HEK293T (cell line): ENCODE measurements at regions not wholly inside any gene's neighbourhood (a gene's known extent, or its start where the extent isn't known, plus 50 kb on each side); places are given as distances from the start of the nearest gene placed in this dataset.

Experiments
- CTCF ChIA-PET: fragments of 350-600 bp; formaldehyde crosslinking; extraction: SDS; loops from one replicate; lab custom pipeline; 2021; ENCODE audit warnings: antibody characterized with exemption, inconsistent platforms; lab: Yijun Ruan, JAX
- POLR2A ChIA-PET: fragments of 350-600 bp; formaldehyde crosslinking; extraction: SDS; loops from one replicate; lab custom pipeline; 2020; ENCODE audit warnings: antibody characterized with exemption, inconsistent platforms; lab: Yijun Ruan, JAX
- DNase-seq: peaks from one replicate; pipeline ENCODE4 v3.0.0; 2012; ENCODE audit warnings: mixed read lengths; ENCODE audit errors: extremely low spot score
- ARNT ChIP-seq: fragments of 450-650 bp; IDR thresholded peaks from 2 replicates; pipeline ENCODE4 v1.6.1; 2017; ENCODE audit warnings: mild to moderate bottlenecking
- BHLHE40 ChIP-seq: fragments of 450-650 bp; IDR thresholded peaks from 2 replicates; pipeline ENCODE4 v1.6.1; 2016; ENCODE audit warnings: mild to moderate bottlenecking, moderate library complexity, borderline replicate concordance
- CTBP1 ChIP-seq: fragments of 450-650 bp; IDR thresholded peaks from 2 replicates; pipeline ENCODE4 v1.6.1; 2016; ENCODE audit warnings: borderline replicate concordance
- ELF4 ChIP-seq: fragments of 450-650 bp; IDR thresholded peaks from 2 replicates; pipeline ENCODE4 v1.6.1; 2017; ENCODE audit warnings: antibody characterized with exemption
- FOXA1 ChIP-seq: fragments of 450-650 bp; IDR thresholded peaks from 2 replicates; pipeline ENCODE4 v1.6.1; 2016; ENCODE audit warnings: mild to moderate bottlenecking
- FOXK2 ChIP-seq: fragments of 450-650 bp; IDR thresholded peaks from 2 replicates; pipeline ENCODE4 v1.6.1; 2016; ENCODE audit warnings: mild to moderate bottlenecking
- FOXM1 ChIP-seq: fragments of 450-650 bp; IDR thresholded peaks from 2 replicates; pipeline ENCODE4 v1.6.1; 2017; ENCODE audit warnings: mild to moderate bottlenecking, borderline replicate concordance
- HDGF ChIP-seq: fragments of 450-650 bp; IDR thresholded peaks from 2 replicates; pipeline ENCODE4 v1.6.1; 2017; ENCODE audit warnings: antibody characterized with exemption, borderline replicate concordance
- L3MBTL2 ChIP-seq: fragments of 450-650 bp; conservative IDR thresholded peaks from 2 replicates; pipeline ENCODE4 v1.6.1; 2016; ENCODE audit warnings: mild to moderate bottlenecking
- LEF1 ChIP-seq: fragments of 450-650 bp; IDR thresholded peaks from 2 replicates; pipeline ENCODE4 v1.6.1; 2017; ENCODE audit warnings: mild to moderate bottlenecking, borderline replicate concordance
- NFRKB ChIP-seq: fragments of 450-650 bp; IDR thresholded peaks from 2 replicates; pipeline ENCODE4 v1.6.1; 2016; ENCODE audit warnings: mild to moderate bottlenecking, moderate library complexity
- SP1 ChIP-seq: fragments of 450-650 bp; IDR thresholded peaks from 2 replicates; pipeline ENCODE4 v1.6.1; 2017
- SUZ12 ChIP-seq: fragments of 450-650 bp; IDR thresholded peaks from 2 replicates; pipeline ENCODE4 v1.6.1; 2016; ENCODE audit warnings: mild to moderate bottlenecking
- TARDBP ChIP-seq: fragments of 450-650 bp; IDR thresholded peaks from 2 replicates; pipeline ENCODE4 v1.6.1; 2016
- ZNF384 ChIP-seq: fragments of 450-650 bp; IDR thresholded peaks from 2 replicates; pipeline ENCODE4 v1.6.1; 2016
- TF ChIP-seq, protein P1 (sequence below): fragments of 450-650 bp; IDR thresholded peaks from 2 replicates; pipeline ENCODE4 v1.6.1; 2016

DNA sequence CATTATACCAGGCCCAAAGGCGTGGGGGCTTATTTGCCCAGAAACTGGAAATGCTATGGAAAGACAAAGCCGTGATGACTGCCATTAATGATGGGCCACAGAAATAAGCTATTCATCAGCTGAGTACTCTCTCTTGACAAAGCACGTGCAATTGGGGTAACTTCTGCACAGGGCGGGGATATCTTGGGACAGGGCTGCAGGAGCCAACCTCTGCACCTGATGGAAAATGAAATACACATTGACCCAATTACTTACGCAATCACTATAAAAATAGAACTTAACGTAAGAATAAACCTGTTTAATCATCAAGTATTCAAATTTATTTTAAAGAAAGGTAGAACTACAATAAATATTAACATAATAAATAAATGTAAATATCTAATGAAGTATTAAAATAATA lies 180.1 kb upstream of the NTF3 start:
- no peak for TF ChIP-seq BHLHE40
- CTCF ChIA-PET, result no interaction called here
- POLR2A ChIA-PET, result no interaction called here
- no peak for DNase-seq

DNA sequence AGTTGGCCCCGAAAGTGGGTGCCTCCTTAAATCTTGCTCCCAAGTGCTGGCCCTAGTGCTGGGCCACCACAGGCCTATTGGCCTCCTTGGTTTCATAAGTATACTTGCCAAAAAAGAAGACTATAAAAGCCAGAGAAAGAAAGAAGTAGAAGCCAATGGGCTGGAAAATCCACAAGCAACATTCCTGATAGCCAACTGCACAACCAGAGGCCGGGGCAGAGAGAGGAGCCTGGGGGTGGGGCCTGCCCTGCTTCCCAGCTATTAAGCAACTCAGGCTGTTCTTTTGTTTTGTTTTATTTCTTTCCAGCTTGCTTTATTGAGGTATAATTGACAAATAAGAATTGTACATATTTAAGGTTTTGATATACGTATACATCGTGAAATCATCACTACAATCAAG lies 177.2 kb upstream of the NTF3 start:
- no peak for TF ChIP-seq NFRKB
- TF ChIP-seq SUZ12, result no peak
- TF ChIP-seq ARNT, result no peak
- TF ChIP-seq ZNF384, result no peak
- TF ChIP-seq, protein P1, sequence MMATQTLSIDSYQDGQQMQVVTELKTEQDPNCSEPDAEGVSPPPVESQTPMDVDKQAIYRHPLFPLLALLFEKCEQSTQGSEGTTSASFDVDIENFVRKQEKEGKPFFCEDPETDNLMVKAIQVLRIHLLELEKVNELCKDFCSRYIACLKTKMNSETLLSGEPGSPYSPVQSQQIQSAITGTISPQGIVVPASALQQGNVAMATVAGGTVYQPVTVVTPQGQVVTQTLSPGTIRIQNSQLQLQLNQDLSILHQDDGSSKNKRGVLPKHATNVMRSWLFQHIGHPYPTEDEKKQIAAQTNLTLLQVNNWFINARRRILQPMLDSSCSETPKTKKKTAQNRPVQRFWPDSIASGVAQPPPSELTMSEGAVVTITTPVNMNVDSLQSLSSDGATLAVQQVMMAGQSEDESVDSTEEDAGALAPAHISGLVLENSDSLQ, result no peak
- TF ChIP-seq ELF4, result no peak
- no peak for TF ChIP-seq TARDBP
- TF ChIP-seq HDGF, result no peak
- no peak for TF ChIP-seq FOXK2
- no peak for TF ChIP-seq FOXM1
- no peak for TF ChIP-seq CTBP1
- no peak for TF ChIP-seq BHLHE40
- TF ChIP-seq FOXA1, result no peak
- ChIA-PET POLR2A (no interaction called here), CTCF (no interaction called here)
- no peak for DNase-seq

DNA sequence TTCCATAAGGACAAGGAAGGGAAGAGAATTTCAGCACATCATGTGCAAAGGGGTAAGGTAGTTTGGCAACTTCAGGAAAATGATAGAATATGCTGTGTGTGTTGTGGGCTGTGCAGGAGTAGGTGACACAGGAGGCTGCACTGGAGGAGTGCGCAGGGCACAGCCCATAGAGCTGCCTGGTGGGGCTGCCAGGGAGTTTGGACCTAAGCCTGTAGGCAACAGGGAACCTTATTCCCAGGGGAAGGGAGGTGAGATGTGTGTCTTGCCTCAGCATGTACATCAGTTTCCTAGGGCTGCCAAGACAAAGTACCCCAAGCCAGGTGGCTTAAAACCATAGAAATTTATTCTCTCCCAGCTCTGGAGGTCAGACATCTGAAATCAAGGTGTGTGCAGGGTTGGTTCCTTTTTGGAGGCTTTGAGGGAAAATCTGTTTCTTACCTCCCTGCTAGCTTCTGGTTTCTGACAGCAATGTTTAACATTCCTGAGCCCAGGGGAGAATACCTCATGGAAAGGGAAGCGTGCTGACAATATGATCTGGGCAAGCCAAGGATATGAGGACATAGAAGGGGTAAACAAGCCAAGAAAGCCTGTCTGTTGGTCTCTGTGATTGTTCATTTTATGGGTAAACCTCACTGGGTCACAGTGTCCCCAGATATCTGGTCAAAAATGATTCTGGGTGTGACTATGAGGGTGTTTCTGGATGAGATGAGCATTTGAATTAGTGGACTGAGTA lies 174.0 kb upstream of the NTF3 start:
- POLR2A ChIA-PET, result no interaction called here
- TF ChIP-seq ZNF384, result no peak
- no peak for TF ChIP-seq ARNT
- TF ChIP-seq BHLHE40, result no peak
- TF ChIP-seq CTBP1, result no peak
- TF ChIP-seq SUZ12, result no peak
- TF ChIP-seq, protein P1, result no peak
- no peak for TF ChIP-seq LEF1
- TF ChIP-seq HDGF, result no peak
- no peak for TF ChIP-seq FOXA1
- no peak for TF ChIP-seq L3MBTL2
- TF ChIP-seq TARDBP, result no peak
- no peak for TF ChIP-seq FOXK2
- no peak for TF ChIP-seq ELF4
- no peak for TF ChIP-seq SP1
- no peak for TF ChIP-seq FOXM1
- TF ChIP-seq NFRKB, result no peak
- no peak for DNase-seq
- CTCF ChIA-PET, result no interaction called here

DNA sequence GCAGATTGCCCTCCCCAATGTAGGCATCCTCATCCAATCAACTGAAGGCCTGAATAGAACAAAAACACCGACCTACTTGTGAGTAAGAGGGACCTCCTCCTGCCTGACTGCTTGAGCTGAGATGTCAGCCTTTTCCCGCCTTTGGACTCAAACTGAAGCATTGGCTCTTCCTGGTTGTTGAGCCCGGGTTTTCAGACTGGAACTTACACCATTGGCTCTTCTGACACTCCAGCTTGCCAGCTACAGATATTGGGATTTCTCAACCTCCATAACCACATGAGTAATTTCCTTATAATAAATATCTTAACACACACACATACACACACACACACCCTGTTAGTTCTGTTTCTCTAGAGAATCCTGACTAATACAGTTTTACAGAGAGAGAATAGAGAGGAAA lies 173.4 kb upstream of the NTF3 start:
- CTCF ChIA-PET, result no interaction called here
- POLR2A ChIA-PET, result no interaction called here
- DNase-seq, result no peak
- TF ChIP-seq ARNT (no peak), SP1 (no peak), FOXM1 (no peak), TARDBP (no peak), FOXA1 (no peak), SUZ12 (no peak), FOXK2 (no peak), LEF1 (no peak), L3MBTL2 (no peak), HDGF (no peak), ZNF384 (no peak), BHLHE40 (no peak), NFRKB (no peak), CTBP1 (no peak), ELF4 (no peak)
- TF ChIP-seq, protein P1, result no peak

DNA sequence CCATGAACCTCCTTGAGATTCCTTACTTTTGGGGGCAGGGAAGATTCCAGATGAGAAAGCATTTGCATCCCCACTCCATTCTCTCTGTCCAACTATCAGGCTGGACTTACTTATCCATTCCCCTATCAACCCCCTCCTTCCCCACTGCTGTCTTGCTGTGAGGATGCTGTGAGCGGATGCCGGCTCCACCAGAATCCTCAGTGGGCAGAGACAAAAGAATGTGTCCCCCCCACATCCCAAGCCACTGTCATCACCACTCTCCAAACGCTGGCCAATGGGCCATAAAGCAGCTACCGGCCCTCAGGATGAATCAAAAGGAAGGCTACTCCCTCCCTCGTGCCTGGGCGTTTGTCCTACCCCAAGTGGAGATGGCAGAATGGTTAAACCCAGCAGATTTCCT lies 173.0 kb upstream of the NTF3 start:
- ChIA-PET CTCF (no interaction called here), POLR2A (no interaction called here)
- TF ChIP-seq NFRKB, result no peak
- no peak for TF ChIP-seq BHLHE40
- TF ChIP-seq FOXA1, result no peak
- TF ChIP-seq, protein P1, result no peak
- no peak for TF ChIP-seq ZNF384
- TF ChIP-seq SP1, result no peak
- TF ChIP-seq TARDBP, result no peak
- no peak for TF ChIP-seq LEF1
- no peak for TF ChIP-seq FOXK2
- TF ChIP-seq L3MBTL2, result no peak
- TF ChIP-seq ARNT, result no peak
- no peak for DNase-seq

DNA sequence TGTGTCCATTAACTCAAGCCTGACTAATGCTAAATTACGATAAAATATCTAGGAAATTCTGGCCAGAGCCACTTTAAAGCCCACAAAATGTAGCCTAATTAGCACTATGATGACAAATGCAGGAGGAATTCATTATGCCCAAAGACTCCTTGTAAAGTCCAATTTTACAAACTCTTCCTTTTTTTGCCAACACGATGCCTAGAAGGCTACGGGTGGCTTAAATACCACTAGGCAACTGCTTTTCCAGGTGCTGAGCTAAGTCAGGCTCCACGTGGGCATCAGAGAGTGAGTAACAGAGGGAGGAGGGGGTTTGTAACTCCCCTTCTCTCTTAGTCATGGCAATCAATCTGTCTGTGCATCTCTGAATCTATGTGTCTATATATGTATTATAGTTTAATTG lies 172.4 kb upstream of the NTF3 start:
- no peak for TF ChIP-seq HDGF
- CTCF ChIA-PET, result no interaction called here
- no peak for DNase-seq
- POLR2A ChIA-PET, result no interaction called here
